ENCODE measurements at regions not wholly inside any gene's neighbourhood (a gene's known extent, or its start where the extent isn't known, plus 50 kb on each side); places are given as distances from the start of the nearest gene placed in this dataset.

- FAIRE-seq (no peak), DNase-seq (ENCODE audit: insufficient read length, low spot score) (no peak)
Observed at GRCh38 chr18:72470391-72470790, 73.8 kb downstream of the CBLN2 start.

GRCh38 chr18:72468021-72468710 lies 76.0 kb downstream of the CBLN2 start:
- no peak for DNase-seq (ENCODE audit: insufficient read length, low spot score)
- FAIRE-seq = no peak

- no peak for FAIRE-seq
- no peak for DNase-seq (ENCODE audit: insufficient read length, low spot score)
Observed at GRCh38 chr18:72460210-72460680, 83.9 kb downstream of the CBLN2 start.

GRCh38 chr18:72458271-72458670 lies 85.9 kb downstream of the CBLN2 start:
- no peak for DNase-seq (ENCODE audit: insufficient read length, low spot score)

GRCh38 chr18:72456802-72457201 lies 87.3 kb downstream of the CBLN2 start:
- no peak for DNase-seq (ENCODE audit: insufficient read length, low spot score)
- FAIRE-seq = no peak

More at GRCh38 chr18:72458271-72458670, 85.9 kb downstream of the CBLN2 start:
- no peak for FAIRE-seq

GRCh38 chr18:72452328-72452727 lies 91.8 kb downstream of the CBLN2 start:
- DNase-seq (ENCODE audit: insufficient read length, low spot score) = no peak

GRCh38 chr18:72444798-72445155 lies 99.4 kb downstream of the CBLN2 start:
- DNase-seq (ENCODE audit: insufficient read length, low spot score) (no peak), FAIRE-seq (no peak)

More at GRCh38 chr18:72452328-72452727, 91.8 kb downstream of the CBLN2 start:
- no peak for FAIRE-seq

GRCh38 chr18:72444111-72444797 lies 99.9 kb downstream of the CBLN2 start:
- FAIRE-seq (no peak), DNase-seq (ENCODE audit: insufficient read length, low spot score) (no peak)

- DNase-seq (ENCODE audit: insufficient read length, low spot score) = no peak
- no peak for FAIRE-seq
Observed at GRCh38 chr18:72436401-72436800, 107.7 kb downstream of the CBLN2 start.

- DNase-seq (ENCODE audit: insufficient read length, low spot score) (no peak), FAIRE-seq (no peak)
Observed at GRCh38 chr18:72433756-72434155, 110.4 kb downstream of the CBLN2 start.

- DNase-seq (ENCODE audit: insufficient read length, low spot score) (no peak), FAIRE-seq (no peak)
Observed at GRCh38 chr18:72427721-72428120, 116.4 kb downstream of the CBLN2 start.

GRCh38 chr18:72419914-72420313 lies 124.2 kb downstream of the CBLN2 start:
- no peak for DNase-seq (ENCODE audit: insufficient read length, low spot score)

GRCh38 chr18:72412927-72413326 lies 131.2 kb downstream of the CBLN2 start:
- DNase-seq (ENCODE audit: insufficient read length, low spot score) (no peak), FAIRE-seq (no peak)

More at GRCh38 chr18:72419914-72420313, 124.2 kb downstream of the CBLN2 start:
- FAIRE-seq = no peak

- FAIRE-seq = no peak
- no peak for DNase-seq (ENCODE audit: insufficient read length, low spot score)
Observed at GRCh38 chr18:72411261-72411660, 132.9 kb downstream of the CBLN2 start.

- no peak for DNase-seq (ENCODE audit: insufficient read length, low spot score)
- no peak for FAIRE-seq
Observed at GRCh38 chr18:72410399-72410798, 133.7 kb downstream of the CBLN2 start.

GRCh38 chr18:72409903-72410302 lies 134.2 kb downstream of the CBLN2 start:
- FAIRE-seq (no peak), DNase-seq (ENCODE audit: insufficient read length, low spot score) (no peak)

- DNase-seq (ENCODE audit: insufficient read length, low spot score) (no peak), FAIRE-seq (no peak)
Observed at GRCh38 chr18:72407048-72407447, 137.1 kb downstream of the CBLN2 start.

- FAIRE-seq (no peak), DNase-seq (ENCODE audit: insufficient read length, low spot score) (no peak)
Observed at GRCh38 chr18:72391951-72392350, 152.2 kb downstream of the CBLN2 start.

GRCh38 chr18:72391427-72391826 lies 152.7 kb downstream of the CBLN2 start:
- no peak for DNase-seq (ENCODE audit: insufficient read length, low spot score)
- no peak for FAIRE-seq

- DNase-seq (ENCODE audit: insufficient read length, low spot score) = no peak
- no peak for FAIRE-seq
Observed at GRCh38 chr18:72378016-72378415, 166.1 kb downstream of the CBLN2 start.

GRCh38 chr18:72376256-72376655 lies 167.9 kb downstream of the CBLN2 start:
- FAIRE-seq = no peak
- DNase-seq (ENCODE audit: insufficient read length, low spot score) = no peak

GRCh38 chr18:72375618-72376017 lies 168.5 kb downstream of the CBLN2 start:
- FAIRE-seq (no peak), DNase-seq (ENCODE audit: insufficient read length, low spot score) (no peak)
